ENCODE measurements at regions not wholly inside any gene's neighbourhood (a gene's known extent, or its start where the extent isn't known, plus 50 kb on each side); places are given as distances from the start of the nearest gene placed in this dataset.

GRCh38 chr18:47470941-47471340 lies 219.5 kb upstream of the SKOR2 start:
- H3K9me1 ChIP-seq (ENCODE audit: insufficient read depth, low read length) = no peaks in the 10 kb centered on the region
- peaks cover 7% of the 10 kb centered on the region; the same call in 1 of the 2 replicates for H3K9me3 ChIP-seq (ENCODE audit: control insufficient read depth, insufficient read depth, low read length)
- ChIA-PET POLR2A (ENCODE audit: unreplicated experiment) (no interaction called here), CTCF (no interaction called here)
- no peak overlapping the region for H2BK5ac ChIP-seq (ENCODE audit: low read depth, low read length, poor library complexity, severe bottlenecking)
- in situ Hi-C loops (cut with MboI; ENCODE audit: low sequenced_read_pairs) (no loop called here), intact Hi-C loops (cut with micrococcal nuclease) (no loop called here), dilution Hi-C loops (cut with HindIII; ENCODE audit: low sequenced_read_pairs, unreplicated experiment) (no loop called here)
- H3K56ac ChIP-seq (ENCODE audit: extremely low read depth, insufficient read depth, low read length) = no peak overlapping the region
- no peaks in the 10 kb centered on the region for H3K36me3 ChIP-seq (ENCODE audit: control insufficient read depth, insufficient read depth, low read length)
- no peaks in the 10 kb centered on the region for H3K27me3 ChIP-seq (ENCODE audit: control insufficient read depth, insufficient read depth, low read length)
- H3K23ac ChIP-seq (ENCODE audit: low read depth, low read length) = no peak overlapping the region
- ATAC-seq (ENCODE audit: low read depth) (no peak), DNase-seq (no peak)
- H4K20me1 ChIP-seq (ENCODE audit: insufficient read depth, low read length) = no peaks in the 10 kb centered on the region
- H2AFZ ChIP-seq (replicated peaks; ENCODE audit: low read length, poor library complexity) = no peak overlapping the region
- no TSS peak for BruUV-seq (replicated peaks)
- H2AK9ac ChIP-seq (replicated peaks; ENCODE audit: low read depth, low read length, poor library complexity) = no peak overlapping the region
- no peaks in the 10 kb centered on the region for H3K79me1 ChIP-seq (ENCODE audit: low read depth in 1 of 2, low read length in 2 of 2)
- no peak overlapping the region for H3K27ac ChIP-seq (ENCODE audit: insufficient read depth, low read length)
- H4K5ac ChIP-seq (ENCODE audit: low read depth, low read length) = no peak overlapping the region
- no peak overlapping the region for H3K14ac ChIP-seq (replicated peaks; ENCODE audit: low read depth, low read length)
- H3K4ac ChIP-seq (ENCODE audit: low read depth, low read length) = no peak overlapping the region
- TF ChIP-seq CEBPB (IDR thresholded peaks at IDR 0.05; ENCODE audit: low read depth, low read length) (no peak), NFE2L2 (IDR thresholded peaks at IDR 0.05; ENCODE audit: low read depth, low read length) (no peak), CHD1 (IDR thresholded peaks at IDR 0.05; ENCODE audit: low read depth, low read length) (no peak), SMC3 (IDR thresholded peaks at IDR 0.05; ENCODE audit: low read depth, low read length) (no peak), RFX5 (IDR thresholded peaks at IDR 0.05; ENCODE audit: low read depth, low read length) (no peak), MAZ (IDR thresholded peaks at IDR 0.05; ENCODE audit: borderline replicate concordance, low read depth, low read length) (no peak), RCOR1 (IDR thresholded peaks at IDR 0.05; ENCODE audit: insufficient replicate concordance, low read length) (no peak), MXI1 (IDR thresholded peaks at IDR 0.05; ENCODE audit: borderline replicate concordance, low read depth, low read length) (no peak), CTCF (conservative IDR thresholded peaks at IDR 0.05; ENCODE audit: low read depth, low read length) (no peak), RAD21 (IDR thresholded peaks at IDR 0.05; ENCODE audit: low read length) (no peak), MAFK (IDR thresholded peaks at IDR 0.05; ENCODE audit: low read depth, low read length) (no peak), BHLHE40 (IDR thresholded peaks at IDR 0.05; ENCODE audit: low read depth, low read length) (no peak), POLR2A (IDR thresholded peaks at IDR 0.05; ENCODE audit: low read depth, low read length) (no peak), FOS (IDR thresholded peaks at IDR 0.05; ENCODE audit: low read depth, low read length) (no peak)
- TF ChIP-seq, protein P1, sequence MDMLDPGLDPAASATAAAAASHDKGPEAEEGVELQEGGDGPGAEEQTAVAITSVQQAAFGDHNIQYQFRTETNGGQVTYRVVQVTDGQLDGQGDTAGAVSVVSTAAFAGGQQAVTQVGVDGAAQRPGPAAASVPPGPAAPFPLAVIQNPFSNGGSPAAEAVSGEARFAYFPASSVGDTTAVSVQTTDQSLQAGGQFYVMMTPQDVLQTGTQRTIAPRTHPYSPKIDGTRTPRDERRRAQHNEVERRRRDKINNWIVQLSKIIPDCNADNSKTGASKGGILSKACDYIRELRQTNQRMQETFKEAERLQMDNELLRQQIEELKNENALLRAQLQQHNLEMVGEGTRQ (IDR thresholded peaks at IDR 0.05; ENCODE audit: low read depth, low read length) = no peak
- TF ChIP-seq, protein P2, sequence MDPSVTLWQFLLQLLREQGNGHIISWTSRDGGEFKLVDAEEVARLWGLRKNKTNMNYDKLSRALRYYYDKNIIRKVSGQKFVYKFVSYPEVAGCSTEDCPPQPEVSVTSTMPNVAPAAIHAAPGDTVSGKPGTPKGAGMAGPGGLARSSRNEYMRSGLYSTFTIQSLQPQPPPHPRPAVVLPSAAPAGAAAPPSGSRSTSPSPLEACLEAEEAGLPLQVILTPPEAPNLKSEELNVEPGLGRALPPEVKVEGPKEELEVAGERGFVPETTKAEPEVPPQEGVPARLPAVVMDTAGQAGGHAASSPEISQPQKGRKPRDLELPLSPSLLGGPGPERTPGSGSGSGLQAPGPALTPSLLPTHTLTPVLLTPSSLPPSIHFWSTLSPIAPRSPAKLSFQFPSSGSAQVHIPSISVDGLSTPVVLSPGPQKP (IDR thresholded peaks at IDR 0.05; ENCODE audit: borderline replicate concordance, low read depth, low read length) = no peak
- no peak overlapping the region for H3K4me3 ChIP-seq (ENCODE audit: insufficient read depth, low read depth, low read length)
- no peak overlapping the region for H3K9ac ChIP-seq (ENCODE audit: low read depth, low read length)
- no peak overlapping the region for H3K18ac ChIP-seq (ENCODE audit: low read depth, low read length)
- no peak overlapping the region for H3K4me2 ChIP-seq (ENCODE audit: low read depth, low read length)
- WGBS, 2 experiments (ENCODE audit: extremely low coverage in 2 of 2, insufficient read length in 1 of 2) = no CpG with 5 or more reads among the region's 2 CpGs
- no peak overlapping the region for H4K8ac ChIP-seq (ENCODE audit: low read depth in 2 of 2, low read length in 2 of 2)
- no peaks in the 10 kb centered on the region for H3K4me1 ChIP-seq (ENCODE audit: control insufficient read depth, insufficient read depth, low read length)
- no peak overlapping the region for H2BK120ac ChIP-seq (ENCODE audit: low read depth, low read length)
- no peak overlapping the region for H2BK15ac ChIP-seq (ENCODE audit: low read depth, low read length)
- no peak overlapping the region for H4K91ac ChIP-seq (ENCODE audit: insufficient read depth, low read depth, low read length)
- H2BK20ac ChIP-seq (ENCODE audit: low read depth, low read length) = no peak overlapping the region
- no peak overlapping the region for H2AK5ac ChIP-seq (ENCODE audit: low read depth, low read length)
